NT2/D1 (cell line): ENCODE measurements at regions not wholly inside any gene's neighbourhood (a gene's known extent, or its start where the extent isn't known, plus 50 kb on each side); places are given as distances from the start of the nearest gene placed in this dataset.
"Not testable (repeated sequence)": the region's sequence is repeated elsewhere in the genome, so short reads cannot be mapped to it uniquely, and the experiment has no call there.

Source experiments
- DNase-seq: peaks from one replicate; pipeline ENCODE4 v3.0.0-alpha.2; 2011; ENCODE audit warnings: low read depth, low spot score
- H3K27me3 ChIP-seq: 2 replicates; pipeline ENCODE4 v1.6.0; 2011; ENCODE audit warnings: mild to moderate bottlenecking; ENCODE audit not compliant: insufficient read length, insufficient read depth
- H3K36me3 ChIP-seq: 2 replicates; pipeline ENCODE4 v1.6.1; 2011; ENCODE audit warnings: mild to moderate bottlenecking, low read length, mixed read lengths; ENCODE audit not compliant: insufficient read depth, insufficient read length
- H3K4me1 ChIP-seq: 2 replicates; pipeline ENCODE4 v1.5.1; 2011; ENCODE audit not compliant: insufficient read depth, insufficient read length
- H3K4me3 ChIP-seq: 2 replicates; pipeline ENCODE4 v1.5.1; 2011; ENCODE audit warnings: low read depth; ENCODE audit not compliant: insufficient read length
- H3K9ac ChIP-seq: 2 replicates; pipeline ENCODE4 v1.6.0; 2011; ENCODE audit warnings: low read depth; ENCODE audit not compliant: insufficient read length
- H3K9me3 ChIP-seq: 2 replicates; pipeline ENCODE4 v1.5.1; 2011; ENCODE audit warnings: mild to moderate bottlenecking, low read length; ENCODE audit not compliant: insufficient read depth
- SUZ12 ChIP-seq: IDR thresholded peaks from 2 replicates; pipeline ENCODE4 v1.6.1; 2011; ENCODE audit not compliant: insufficient read length, insufficient read depth; ENCODE audit errors: extremely low read depth
- YY1 ChIP-seq: IDR thresholded peaks from 2 replicates; pipeline ENCODE4 v1.6.1; 2011; ENCODE audit not compliant: insufficient read length, insufficient read depth
- ZNF274 ChIP-seq: IDR thresholded peaks from 2 replicates; pipeline ENCODE4 v1.6.1; 2011; ENCODE audit warnings: mild to moderate bottlenecking, low read depth, low read length

GRCh38 chr12:33192226-33192625 is 247.4 kb downstream of the SYT10 start:
- H3K9ac ChIP-seq: no peak overlapping the region
- H3K36me3 ChIP-seq: no peaks in the 10 kb centered on the region
- no peaks in the 10 kb centered on the region for H3K27me3 ChIP-seq
- H3K4me1 ChIP-seq: no peaks in the 10 kb centered on the region
- DNase-seq: no peak
- TF ChIP-seq ZNF274 (no peak), YY1 (no peak), SUZ12 (no peak)
- H3K9me3 ChIP-seq: peaks cover 8% of the 10 kb centered on the region; the same call in 1 of the 2 replicates
- no peak overlapping the region for H3K4me3 ChIP-seq

DNA sequence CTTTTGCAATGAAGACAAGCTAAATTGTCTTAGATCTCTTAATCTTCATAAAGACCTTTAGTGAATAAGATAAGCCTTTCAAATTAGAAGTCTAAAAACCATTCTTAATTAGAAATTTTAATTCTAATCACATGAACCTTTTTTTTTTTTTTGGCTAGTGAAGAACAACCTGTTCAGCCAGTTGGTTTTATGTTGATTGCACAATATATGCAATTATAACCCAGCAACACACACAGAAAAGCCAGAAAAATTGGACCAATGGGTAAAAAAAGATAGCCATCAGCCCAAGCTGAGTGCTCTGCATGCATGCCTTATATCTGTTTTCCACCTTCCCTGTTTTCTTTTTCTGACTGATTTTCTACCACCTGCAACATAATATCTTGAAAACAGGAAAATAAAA is 252.2 kb downstream of the SYT10 start:
- TF ChIP-seq YY1 (no peak), SUZ12 (no peak), ZNF274 (no peak)
- no peaks in the 10 kb centered on the region for H3K36me3 ChIP-seq

DNA sequence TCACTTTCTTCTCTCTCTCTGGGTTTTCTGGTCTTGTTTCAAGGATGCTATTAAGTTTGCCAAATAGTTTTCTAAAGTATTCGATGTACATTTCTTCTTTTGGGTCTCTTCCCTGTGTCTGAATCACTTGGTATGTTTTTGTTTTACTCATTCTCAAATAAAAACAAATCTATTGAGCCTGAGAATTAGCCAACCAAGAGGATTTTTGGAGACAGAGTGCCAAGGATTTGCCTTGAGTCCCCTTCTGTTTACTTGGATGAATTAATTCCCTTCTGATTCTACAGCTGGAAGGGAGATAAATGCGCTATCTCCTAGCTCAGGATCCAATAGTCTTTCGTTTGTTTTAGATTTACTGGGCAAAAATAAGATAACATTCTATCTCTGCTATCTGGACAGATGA is 255.5 kb downstream of the SYT10 start:
- TF ChIP-seq ZNF274: no peak
- no peak for TF ChIP-seq SUZ12
- no peak for TF ChIP-seq YY1
- Histone ChIP-seq H3K4me3 (no peak overlapping the region), H3K36me3 (no peaks in the 10 kb centered on the region), H3K27me3 (no peaks in the 10 kb centered on the region), H3K9ac (no peak overlapping the region), H3K4me1 (no peaks in the 10 kb centered on the region), H3K9me3 (peaks cover 5% of the 10 kb centered on the region)
- DNase-seq: no peak

More for the DNA sequence above, 252.2 kb downstream of the SYT10 start:
- H3K4me3 ChIP-seq: no peak overlapping the region
- peaks cover 8% of the 10 kb centered on the region; the same call in 1 of the 2 replicates for H3K9me3 ChIP-seq
- no peaks in the 10 kb centered on the region for H3K27me3 ChIP-seq
- H3K4me1 ChIP-seq: no peaks in the 10 kb centered on the region
- no peak overlapping the region for H3K9ac ChIP-seq
- DNase-seq: no peak

DNA sequence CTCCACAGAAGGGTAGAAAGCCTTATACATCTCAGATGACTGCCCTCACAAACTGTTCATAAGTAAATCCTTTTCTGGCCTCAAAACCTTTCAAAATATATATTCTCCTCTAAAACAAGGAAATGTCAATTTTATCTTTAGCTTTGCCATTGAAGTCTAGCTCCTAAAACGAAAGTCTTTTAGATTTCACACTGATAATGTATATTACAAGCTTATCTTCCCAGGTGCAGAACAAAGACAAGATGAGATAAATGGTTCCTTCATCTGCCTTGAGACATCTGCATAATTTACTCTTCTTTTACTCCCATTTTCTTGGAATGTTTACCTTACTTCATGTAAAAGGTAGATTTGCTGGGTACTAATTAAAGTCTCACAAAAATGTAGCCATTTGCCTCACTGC is 257.1 kb downstream of the SYT10 start:
- Histone ChIP-seq H3K4me1 (no peaks in the 10 kb centered on the region), H3K9me3 (no peaks in the 10 kb centered on the region; the same call in 1 of the 2 replicates), H3K27me3 (no peaks in the 10 kb centered on the region), H3K36me3 (no peaks in the 10 kb centered on the region), H3K4me3 (no peak overlapping the region), H3K9ac (no peak overlapping the region)
- no peak for DNase-seq
- TF ChIP-seq ZNF274 (no peak), SUZ12 (no peak)

DNA sequence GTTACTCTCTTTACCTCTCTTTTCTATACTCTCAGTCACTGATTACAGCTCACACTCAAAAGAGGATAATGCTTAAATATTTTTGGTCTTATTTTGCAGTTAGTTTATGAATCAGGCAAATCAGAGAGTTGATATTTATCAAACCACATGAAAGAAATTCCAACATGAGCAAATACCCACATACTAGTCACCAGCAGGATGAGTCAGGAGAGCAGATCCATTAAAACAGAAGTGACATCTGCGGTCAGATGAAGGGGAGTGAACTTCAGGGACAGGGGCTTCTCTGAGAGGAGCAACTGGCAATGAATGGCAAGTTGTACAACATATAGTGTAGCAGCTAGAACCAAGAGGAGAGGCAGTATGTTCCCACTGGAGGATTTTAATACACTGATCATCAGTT is 258.7 kb downstream of the SYT10 start:
- no peak overlapping the region for H3K9ac ChIP-seq
- H3K36me3 ChIP-seq: no peaks in the 10 kb centered on the region
- H3K27me3 ChIP-seq: no peaks in the 10 kb centered on the region
- no peaks in the 10 kb centered on the region for H3K4me1 ChIP-seq
- no peak for DNase-seq
- no peak for TF ChIP-seq ZNF274
- TF ChIP-seq SUZ12: no peak
- no peak for TF ChIP-seq YY1
- H3K4me3 ChIP-seq: no peak overlapping the region
- no peaks in the 10 kb centered on the region; the same call in 1 of the 2 replicates for H3K9me3 ChIP-seq

GRCh38 chr12:33166260-33166659 is 269.7 kb upstream of the PKP2 start:
- not testable (repeated sequence) for H3K36me3 ChIP-seq, H3K27me3 ChIP-seq, H3K9ac ChIP-seq, DNase-seq, H3K4me3 ChIP-seq, H3K9me3 ChIP-seq, H3K4me1 ChIP-seq

DNA sequence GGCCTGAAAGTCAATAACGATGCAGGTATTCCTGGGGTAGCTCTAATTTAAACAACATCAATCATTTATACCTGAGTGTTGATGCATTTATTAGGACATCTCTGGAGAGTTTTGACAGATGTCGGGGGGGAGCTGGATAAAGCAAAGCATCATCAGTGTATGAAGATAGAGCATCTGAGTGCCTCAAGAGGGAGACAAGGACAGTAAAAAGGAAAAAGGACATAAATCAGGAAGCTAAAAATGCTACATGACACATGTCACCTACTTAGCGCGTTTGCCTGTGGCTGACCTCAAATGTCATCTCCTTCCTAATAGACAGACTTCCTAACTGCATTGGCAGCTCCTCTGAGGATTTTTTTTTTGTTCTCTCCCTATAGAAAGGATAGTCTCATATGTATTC is 259.5 kb upstream of the PKP2 start:
- no peaks in the 10 kb centered on the region for H3K36me3 ChIP-seq
- no peak for DNase-seq
- H3K4me3 ChIP-seq: no peak overlapping the region
- peaks cover 29% of the 10 kb centered on the region for H3K9me3 ChIP-seq
- no peaks in the 10 kb centered on the region for H3K4me1 ChIP-seq
- TF ChIP-seq SUZ12 (no peak), ZNF274 (no peak), YY1 (no peak)
- H3K9ac ChIP-seq: no peak overlapping the region
- no peaks in the 10 kb centered on the region for H3K27me3 ChIP-seq

- not testable (repeated sequence) for H3K9ac ChIP-seq
These were observed 250.7 kb upstream of the PKP2 start for GRCh38 chr12:33147292-33147691.

GRCh38 chr12:33129500-33129899 is 232.9 kb upstream of the PKP2 start:
- H3K4me1 ChIP-seq: no peaks in the 10 kb centered on the region
- no peak for TF ChIP-seq SUZ12
- TF ChIP-seq YY1: no peak
- TF ChIP-seq ZNF274: no peak
- H3K9me3 ChIP-seq: no peaks in the 10 kb centered on the region
- H3K36me3 ChIP-seq: no peaks in the 10 kb centered on the region
- H3K9ac ChIP-seq: no peak overlapping the region
- no peak for DNase-seq
- H3K27me3 ChIP-seq: no peaks in the 10 kb centered on the region
- H3K4me3 ChIP-seq: no peak overlapping the region

More at GRCh38 chr12:33147292-33147691, 250.7 kb upstream of the PKP2 start:
- H3K9me3 ChIP-seq: peaks cover 36% of the 10 kb centered on the region
- not testable (repeated sequence) for DNase-seq, H3K36me3 ChIP-seq, H3K4me3 ChIP-seq, H3K27me3 ChIP-seq, H3K4me1 ChIP-seq
